Muscle of leg (tissue), 3 donors: ENCODE measurements at regions not wholly inside any gene's neighbourhood (a gene's known extent, or its start where the extent isn't known, plus 50 kb on each side); places are given as distances from the start of the nearest gene placed in this dataset.

Experiments used
- DNase-seq: peaks from one replicate; pipeline ENCODE4 v3.0.0; 2013
- H3K27ac ChIP-seq: one replicate; pipeline ENCODE4 v1.5.1; 2013; ENCODE audit warnings: mild to moderate bottlenecking, low read length, control low read depth
- H3K27me3 ChIP-seq: one replicate; pipeline ENCODE4 v1.6.1; 2013; ENCODE audit warnings: low read length; ENCODE audit not compliant: control insufficient read depth, insufficient read depth
- H3K36me3 ChIP-seq: one replicate; pipeline ENCODE4 v1.6.1; 2013; ENCODE audit warnings: low read length; ENCODE audit not compliant: control insufficient read depth, insufficient read depth
- H3K4me1 ChIP-seq: one replicate; pipeline ENCODE4 v1.6.1; 2013; ENCODE audit warnings: low read length; ENCODE audit not compliant: control insufficient read depth, insufficient read depth
- H3K4me3 ChIP-seq: one replicate; pipeline ENCODE4 v1.5.1; 2013; ENCODE audit warnings: low read length, control low read depth
- H3K9me3 ChIP-seq: replicated peaks from 2 replicates; pipeline ENCODE4 v1.6.1; 2013; ENCODE audit warnings: low read depth, low read length; ENCODE audit not compliant: control insufficient read depth
- WGBS: methylation state at CpG from one replicate; pipeline ENCODE4 v1.1.5; 2013; ENCODE audit warnings: missing lambda C conversion rate; ENCODE audit not compliant: insufficient coverage; 5-methylcytosine and 5-hydroxymethylcytosine counted together

GRCh38 chr18:34542625-34543024 lies 167.5 kb upstream of the DTNA start:
- H3K27me3 ChIP-seq, result no peaks in the 10 kb centered on the region
- no peaks in the 10 kb centered on the region for H3K9me3 ChIP-seq
- no peak overlapping the region for H3K27ac ChIP-seq
- H3K36me3 ChIP-seq, result no peaks in the 10 kb centered on the region
- no peak for DNase-seq
- H3K4me3 ChIP-seq, result no peak overlapping the region
- no peaks in the 10 kb centered on the region for H3K4me1 ChIP-seq

GRCh38 chr18:34543356-34543755 lies 166.7 kb upstream of the DTNA start:
- H3K27me3 ChIP-seq, result no peaks in the 10 kb centered on the region
- no peak overlapping the region for H3K27ac ChIP-seq
- no peaks in the 10 kb centered on the region for H3K9me3 ChIP-seq
- WGBS, result no CpG with 5 or more reads among the region's 1 CpG
- DNase-seq, result no peak
- no peaks in the 10 kb centered on the region for H3K36me3 ChIP-seq
- no peaks in the 10 kb centered on the region for H3K4me1 ChIP-seq
- H3K4me3 ChIP-seq, result no peak overlapping the region

- WGBS, result 25% methylated on average over 1 of the region's 1 CpG
- H3K4me1 ChIP-seq, result no peaks in the 10 kb centered on the region
- no peak overlapping the region for H3K4me3 ChIP-seq
- no peaks in the 10 kb centered on the region for H3K36me3 ChIP-seq
- H3K9me3 ChIP-seq, result no peaks in the 10 kb centered on the region
- DNase-seq, result no peak
- H3K27me3 ChIP-seq, result no peaks in the 10 kb centered on the region
- no peak overlapping the region for H3K27ac ChIP-seq
Observed at GRCh38 chr18:34543945-34544344, 166.2 kb upstream of the DTNA start.

- H3K9me3 ChIP-seq, result no peaks in the 10 kb centered on the region
- H3K27ac ChIP-seq, result no peak overlapping the region
- H3K4me1 ChIP-seq, result no peaks in the 10 kb centered on the region
- 69% methylated on average over 3 of the region's 3 CpGs for WGBS
- H3K4me3 ChIP-seq, result no peak overlapping the region
- no peaks in the 10 kb centered on the region for H3K27me3 ChIP-seq
- DNase-seq, result no peak
- H3K36me3 ChIP-seq, result no peaks in the 10 kb centered on the region
Observed at GRCh38 chr18:34544930-34545329, 165.2 kb upstream of the DTNA start.

GRCh38 chr18:34548120-34548972 lies 161.8 kb upstream of the DTNA start:
- WGBS, result no CpG with 5 or more reads among the region's 2 CpGs
- Histone ChIP-seq H3K36me3 (no peaks in the 10 kb centered on the region), H3K27ac (no peak overlapping the region), H3K4me1 (no peaks in the 10 kb centered on the region), H3K4me3 (no peak overlapping the region), H3K9me3 (no peaks in the 10 kb centered on the region), H3K27me3 (no peaks in the 10 kb centered on the region)
- no peak for DNase-seq

- no peak overlapping the region for H3K27ac ChIP-seq
- no peak overlapping the region for H3K4me3 ChIP-seq
- no peaks in the 10 kb centered on the region for H3K36me3 ChIP-seq
- no CpG with 5 or more reads among the region's 2 CpGs for WGBS
- no peaks in the 10 kb centered on the region for H3K4me1 ChIP-seq
- DNase-seq, result no peak
- no peaks in the 10 kb centered on the region for H3K9me3 ChIP-seq
- H3K27me3 ChIP-seq, result no peaks in the 10 kb centered on the region
Observed at GRCh38 chr18:34548973-34549294, 161.2 kb upstream of the DTNA start.

- H3K27me3 ChIP-seq, result no peaks in the 10 kb centered on the region
- H3K4me3 ChIP-seq, result no peak overlapping the region
- H3K9me3 ChIP-seq, result no peaks in the 10 kb centered on the region
- no peak overlapping the region for H3K27ac ChIP-seq
- H3K36me3 ChIP-seq, result no peaks in the 10 kb centered on the region
- no peak for DNase-seq
- H3K4me1 ChIP-seq, result no peaks in the 10 kb centered on the region
Observed at GRCh38 chr18:34549367-34549766, 160.7 kb upstream of the DTNA start.

GRCh38 chr18:34550156-34550555 lies 159.9 kb upstream of the DTNA start:
- Histone ChIP-seq H3K27ac (no peak overlapping the region), H3K4me3 (no peak overlapping the region), H3K36me3 (no peaks in the 10 kb centered on the region), H3K9me3 (no peaks in the 10 kb centered on the region), H3K27me3 (no peaks in the 10 kb centered on the region), H3K4me1 (no peaks in the 10 kb centered on the region)
- DNase-seq, result no peak
- no CpG with 5 or more reads among the region's 4 CpGs for WGBS

GRCh38 chr18:34550902-34551301 lies 159.2 kb upstream of the DTNA start:
- no peaks in the 10 kb centered on the region for H3K9me3 ChIP-seq
- H3K4me3 ChIP-seq, result no peak overlapping the region
- no peaks in the 10 kb centered on the region for H3K36me3 ChIP-seq
- H3K4me1 ChIP-seq, result no peaks in the 10 kb centered on the region
- H3K27ac ChIP-seq, result no peak overlapping the region
- no peak for DNase-seq
- no CpG with 5 or more reads among the region's 1 CpG for WGBS
- no peaks in the 10 kb centered on the region for H3K27me3 ChIP-seq

- WGBS, result 60% methylated on average over 1 of the region's 2 CpGs
- H3K9me3 ChIP-seq, result no peaks in the 10 kb centered on the region
- DNase-seq, result no peak
- H3K4me3 ChIP-seq, result no peak overlapping the region
- H3K4me1 ChIP-seq, result no peaks in the 10 kb centered on the region
- no peak overlapping the region for H3K27ac ChIP-seq
- no peaks in the 10 kb centered on the region for H3K27me3 ChIP-seq
- no peaks in the 10 kb centered on the region for H3K36me3 ChIP-seq
Observed at GRCh38 chr18:34551824-34552223, 158.3 kb upstream of the DTNA start.
